Activated naive CD4-positive, alpha-beta T cell treated with anti-CD3 and anti-CD28 coated beads, Interleukin-2, amount 50 U/mL, for 72 hours (primary cell): ENCODE measurements at regions not wholly inside any gene's neighbourhood (a gene's known extent, or its start where the extent isn't known, plus 50 kb on each side); places are given as distances from the start of the nearest gene placed in this dataset.
"Not testable (repeated sequence)": the region's sequence is repeated elsewhere in the genome, so short reads cannot be mapped to it uniquely, and the experiment has no call there.

Experiments used
- ATAC-seq, 2 donors: fragments of 150-1000 bp; cut with Tn5 transposase; 2 replicates each; pipeline ENCODE4 v1.10.0; 2021; ENCODE audit warnings: mild to moderate bottlenecking in 2 of 2, moderate library complexity in 2 of 2
- DNase-seq, 2 donors: peaks; one replicate each; pipeline ENCODE4 v3.0.0; 2021 to 2022; ENCODE audit warnings: low spot score in 2 of 2
- H3K27ac Mint-ChIP-seq, 2 donors: one replicate each; pipeline ENCODE4 v1.8.0; 2022; ENCODE audit warnings: mild to moderate bottlenecking in 2 of 2, mixed read lengths in 2 of 2
- H3K36me3 Mint-ChIP-seq, 2 donors: one replicate each; pipeline ENCODE4 v1.8.0; 2022; ENCODE audit warnings: mixed read lengths in 2 of 2
- H3K9me3 Mint-ChIP-seq, 2 donors: one replicate each; pipeline ENCODE4 v1.8.0; 2022; ENCODE audit warnings: mixed read lengths in 2 of 2

DNA sequence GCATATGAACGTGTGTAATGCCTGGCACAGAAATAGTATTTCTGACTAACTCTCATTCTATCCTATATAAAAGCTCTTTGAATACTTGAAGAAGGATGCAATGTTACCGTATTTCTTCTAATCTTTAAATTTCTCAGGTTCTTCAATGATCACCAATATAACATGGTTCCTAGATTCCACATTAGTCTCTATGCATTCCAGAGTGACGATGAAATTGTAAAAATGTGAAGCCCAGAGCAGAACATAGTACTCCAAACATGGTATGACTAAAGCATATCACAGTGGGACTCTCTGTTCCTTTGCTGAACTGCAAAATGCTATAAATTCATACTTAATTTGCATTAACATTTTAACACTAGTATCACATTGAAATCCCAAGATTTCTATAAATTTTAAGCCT is 877.6 kb upstream of the CHORDC1 start:
- Mint-ChIP-seq H3K27ac (no peak overlapping the region), H3K9me3 (peaks cover 4 to 7% of the 10 kb centered on the region in 2 donors), H3K36me3 (no peaks in the 10 kb centered on the region)
- DNase-seq (no peak), ATAC-seq (no peak)

DNA sequence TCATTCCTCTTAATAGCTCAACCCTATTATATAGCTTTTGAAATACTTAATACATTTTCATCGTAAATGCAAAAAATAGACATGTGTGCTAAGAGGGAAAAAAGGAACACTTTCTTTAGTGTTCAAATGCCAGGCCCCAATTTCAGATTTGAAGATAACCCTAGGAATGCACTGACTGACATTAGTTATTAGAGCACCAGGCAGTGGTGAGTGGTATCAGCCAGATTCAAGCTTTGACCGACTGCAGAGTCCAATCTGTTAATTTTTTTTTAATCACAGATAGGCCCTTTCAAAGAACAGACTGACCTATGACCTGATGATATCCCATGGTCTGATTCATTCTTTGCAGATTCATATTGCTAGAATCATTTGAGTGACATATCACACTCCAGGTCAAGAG is 874.2 kb upstream of the CHORDC1 start:
- DNase-seq (no peak), ATAC-seq (no peak)
- Mint-ChIP-seq H3K36me3 (no peaks in the 10 kb centered on the region), H3K27ac (no peak overlapping the region), H3K9me3 (peaks cover 0 to 4% of the 10 kb centered on the region in 2 donors)

DNA sequence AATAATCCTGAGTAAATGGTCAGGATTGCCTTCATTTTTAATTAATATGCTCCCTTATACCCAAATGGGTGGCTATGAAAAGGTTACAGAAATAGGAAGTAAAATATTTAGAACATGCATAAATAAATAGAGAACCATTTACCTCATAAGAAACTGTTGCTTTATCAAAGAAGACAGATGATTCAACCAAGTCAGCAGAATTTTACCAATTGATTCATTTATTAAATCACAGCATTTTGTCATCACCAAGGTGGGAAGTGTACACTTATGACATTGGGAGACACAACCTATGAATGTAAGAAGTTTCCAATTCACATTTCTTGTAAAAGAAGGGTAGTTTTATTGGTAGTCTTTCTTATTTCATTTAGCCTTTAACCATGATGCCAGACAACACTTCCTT is 870.3 kb upstream of the CHORDC1 start:
- ATAC-seq (no peak), DNase-seq (no peak)
- no peak overlapping the region for H3K27ac Mint-ChIP-seq
- H3K9me3 Mint-ChIP-seq = peaks cover 5 to 7% of the 10 kb centered on the region in 2 donors
- H3K36me3 Mint-ChIP-seq = no peaks in the 10 kb centered on the region

DNA sequence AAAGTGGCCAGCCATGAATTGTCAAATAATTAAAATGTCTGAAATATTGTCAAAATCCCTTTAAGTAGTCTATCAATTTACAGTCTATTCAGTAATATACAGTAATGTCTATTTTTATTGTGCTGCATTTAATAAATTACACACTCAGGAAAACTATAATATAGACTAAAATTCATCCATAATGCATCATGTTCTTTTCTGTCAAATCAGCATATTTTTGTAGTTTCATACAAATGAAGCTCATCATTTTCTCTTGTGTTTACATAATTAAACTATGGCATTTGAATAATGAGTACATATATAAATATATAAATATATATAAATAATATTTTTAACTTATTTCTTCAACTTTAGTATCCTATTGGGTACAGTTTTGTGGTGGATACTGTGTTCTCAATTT is 868.7 kb upstream of the CHORDC1 start:
- ATAC-seq (no peak), DNase-seq (no peak)
- no peak overlapping the region for H3K27ac Mint-ChIP-seq
- peaks cover 7 to 8% of the 10 kb centered on the region in 2 donors for H3K9me3 Mint-ChIP-seq
- no peaks in the 10 kb centered on the region for H3K36me3 Mint-ChIP-seq

DNA sequence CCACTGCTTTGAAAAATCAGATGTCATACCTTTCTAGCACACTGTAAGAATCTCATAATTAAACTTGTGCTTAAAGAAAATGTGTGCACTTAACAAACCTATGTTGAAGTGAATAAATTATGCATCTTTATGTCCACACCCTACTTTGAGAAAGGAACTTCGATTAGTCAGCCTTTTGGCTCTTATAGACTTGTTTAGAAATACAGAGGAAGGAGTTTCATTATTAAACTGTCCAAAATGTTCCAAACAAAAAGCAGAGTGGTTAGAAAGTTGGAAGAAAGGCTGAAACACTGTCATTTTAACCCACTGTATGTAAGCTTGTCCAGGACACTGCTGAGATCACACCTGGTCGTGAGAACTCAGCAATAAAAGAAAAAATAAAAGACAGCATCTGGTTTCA is 863.2 kb upstream of the CHORDC1 start:
- Mint-ChIP-seq H3K9me3 (peaks cover 14 to 26% of the 10 kb centered on the region in 2 donors), H3K36me3 (no peaks in the 10 kb centered on the region), H3K27ac (no peak overlapping the region)
- no peak for ATAC-seq
- no peak for DNase-seq

DNA sequence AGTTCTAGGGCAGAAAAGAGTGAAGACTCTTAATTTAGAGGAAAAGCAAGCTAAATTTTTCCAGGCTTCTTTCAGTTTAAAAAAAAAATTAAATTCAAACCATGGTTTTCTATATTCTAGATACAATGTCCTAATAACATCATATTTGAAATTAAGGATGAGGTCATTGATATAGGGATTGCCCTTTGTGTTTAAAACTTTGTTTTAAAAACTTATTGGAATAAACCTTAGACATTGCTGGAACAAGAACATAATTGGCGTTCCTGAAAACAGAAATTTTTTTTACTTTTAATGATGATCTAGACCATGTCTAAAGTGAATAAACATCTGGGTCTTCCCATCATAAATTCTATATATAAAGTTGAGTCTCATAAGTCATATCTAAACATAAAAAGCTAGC is 859.4 kb upstream of the CHORDC1 start:
- Mint-ChIP-seq H3K9me3 (peaks cover 17 to 22% of the 10 kb centered on the region in 2 donors), H3K27ac (no peak overlapping the region), H3K36me3 (no peaks in the 10 kb centered on the region)
- DNase-seq = no peak
- ATAC-seq = no peak

DNA sequence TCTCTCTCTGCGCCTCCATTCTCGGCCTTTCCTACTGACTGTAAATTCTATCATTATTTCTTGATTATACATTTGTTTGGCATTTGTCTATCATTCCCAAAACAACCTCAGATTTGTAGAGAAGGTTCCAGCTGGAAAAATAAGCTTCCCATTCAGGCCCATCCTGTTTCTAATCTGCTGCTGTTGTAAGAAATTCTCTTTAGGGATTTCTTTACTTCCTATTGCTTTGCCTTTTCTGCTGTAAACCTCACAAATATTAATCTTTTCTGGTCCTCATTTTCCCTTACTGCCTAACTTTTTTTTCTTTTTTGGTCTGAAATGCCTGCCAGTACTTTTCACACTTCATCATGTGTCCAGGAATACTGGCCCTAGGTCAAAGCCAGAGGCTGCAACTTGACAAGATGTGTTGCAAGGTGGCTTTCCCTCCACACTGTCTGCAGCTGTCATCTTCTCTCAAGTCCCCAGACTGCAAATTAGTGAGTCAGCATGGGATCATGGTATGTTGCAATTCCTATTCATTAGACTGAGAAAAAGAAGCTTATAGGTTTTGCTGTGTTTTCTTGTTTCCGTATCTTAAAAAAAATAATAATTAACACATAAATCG is 858.7 kb upstream of the CHORDC1 start:
- DNase-seq (no peak), ATAC-seq (no peak)
- H3K36me3 Mint-ChIP-seq = no peaks in the 10 kb centered on the region
- no peak overlapping the region for H3K27ac Mint-ChIP-seq
- peaks cover 17 to 22% of the 10 kb centered on the region in 2 donors for H3K9me3 Mint-ChIP-seq

DNA sequence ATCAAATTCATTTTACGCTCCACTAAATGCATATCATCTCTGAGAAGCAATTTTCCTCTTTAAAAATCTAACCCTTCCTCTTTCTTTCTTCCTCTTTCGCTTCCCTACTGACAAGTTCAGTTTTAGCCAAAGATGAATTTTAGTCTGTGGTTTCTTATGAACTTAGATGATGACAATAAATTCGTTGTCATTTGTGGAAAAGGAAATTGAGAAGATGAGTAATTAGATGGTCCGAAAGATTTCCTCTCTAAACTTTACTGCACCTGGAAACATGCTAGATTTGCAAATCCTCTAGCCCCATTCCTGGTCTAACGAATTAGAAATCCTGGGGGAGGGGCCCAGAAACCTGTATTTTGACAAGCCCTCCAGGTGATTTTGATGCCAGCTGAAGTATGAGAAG is 855.4 kb upstream of the CHORDC1 start:
- ATAC-seq = no peak
- peaks cover 9 to 15% of the 10 kb centered on the region in 2 donors for H3K9me3 Mint-ChIP-seq
- H3K27ac Mint-ChIP-seq = no peak overlapping the region
- no peak for DNase-seq
- no peaks in the 10 kb centered on the region for H3K36me3 Mint-ChIP-seq

DNA sequence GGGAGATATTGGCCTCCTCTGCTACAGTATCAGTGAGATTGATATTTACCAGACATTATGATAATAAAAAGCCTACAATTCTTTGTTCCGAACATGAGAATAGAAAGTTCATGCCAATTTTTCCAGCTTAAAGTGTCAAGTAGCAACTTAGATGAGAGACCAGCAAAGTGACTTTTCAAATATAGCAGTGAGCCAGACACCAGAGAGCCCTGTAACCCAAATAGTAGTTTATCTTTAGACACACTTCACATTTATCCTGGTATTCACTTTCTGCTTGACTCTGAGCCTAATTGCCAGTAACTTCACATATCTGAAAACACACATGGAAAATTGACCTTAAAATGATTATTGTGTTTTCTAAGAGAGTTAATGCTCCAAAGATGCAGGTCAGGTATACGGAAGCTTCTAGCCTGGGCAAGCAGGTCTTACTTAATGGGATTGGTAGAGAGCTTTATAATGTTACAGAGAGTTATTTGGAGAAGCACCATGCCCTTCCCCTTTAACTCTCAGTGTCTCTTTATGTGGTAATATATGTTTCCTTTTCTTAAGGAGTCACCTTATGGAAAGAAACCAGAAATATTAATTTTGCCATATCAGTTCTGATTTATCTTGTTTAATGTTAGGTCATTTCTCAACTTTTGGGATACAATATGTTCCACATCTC is 852.3 kb upstream of the CHORDC1 start:
- no peak for ATAC-seq
- Mint-ChIP-seq H3K9me3 (peaks cover 11 to 12% of the 10 kb centered on the region in 2 donors), H3K27ac (no peak overlapping the region), H3K36me3 (no peaks in the 10 kb centered on the region)
- no peak for DNase-seq

DNA sequence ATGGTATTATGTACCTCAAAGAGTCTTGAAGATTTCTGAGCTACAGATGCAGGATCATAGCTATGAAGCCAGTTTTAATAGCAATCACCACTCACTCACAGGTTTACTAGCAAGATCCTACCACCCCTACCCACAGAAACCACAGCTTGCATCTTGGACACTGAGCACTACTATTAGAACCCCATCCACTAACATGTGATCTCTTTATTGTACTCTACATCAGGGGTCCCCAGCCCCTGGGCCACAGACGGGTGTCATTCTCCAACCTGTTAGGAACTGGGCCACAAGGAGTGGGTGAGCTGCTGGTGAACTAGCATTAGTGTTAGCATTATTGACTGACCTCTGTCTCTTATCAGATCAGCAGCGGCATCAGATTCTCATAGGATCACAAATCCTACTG is 844.8 kb upstream of the CHORDC1 start:
- no peak overlapping the region for H3K27ac Mint-ChIP-seq
- H3K36me3 Mint-ChIP-seq = peaks cover 0 to 8% of the 10 kb centered on the region in 2 donors
- peaks cover 21% of the 10 kb centered on the region in 2 donors for H3K9me3 Mint-ChIP-seq
- DNase-seq = no peak
- no peak for ATAC-seq

DNA sequence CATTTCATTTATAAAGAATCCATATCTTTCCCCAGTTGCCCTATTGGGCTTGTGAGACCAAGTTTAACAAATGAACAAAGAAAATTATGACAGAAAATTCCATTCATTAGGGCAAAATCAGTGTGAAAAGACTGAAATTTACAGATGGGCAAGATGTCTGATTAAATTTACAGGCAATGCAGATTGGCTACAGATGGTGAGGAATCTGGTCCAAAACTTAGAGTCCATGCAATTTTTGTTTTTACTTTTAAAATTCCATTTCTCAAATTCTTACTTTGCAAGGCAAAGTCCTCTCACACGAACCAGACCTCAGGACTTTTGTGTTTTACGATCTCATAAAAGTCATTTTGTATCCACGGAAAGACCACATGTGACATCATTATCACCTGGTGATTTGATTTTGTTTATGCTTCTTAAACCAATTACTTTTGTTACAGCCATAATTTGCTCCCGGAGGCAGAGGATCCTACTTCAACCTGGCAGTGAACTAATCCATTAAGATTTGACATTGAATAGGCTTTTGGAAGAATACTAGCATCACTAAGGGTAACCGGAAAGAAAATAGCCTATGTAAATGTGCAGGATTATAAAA is 843.7 kb upstream of the CHORDC1 start:
- no peak for ATAC-seq
- DNase-seq = no peak
- peaks cover 18% of the 10 kb centered on the region in 2 donors for H3K9me3 Mint-ChIP-seq
- peaks cover 0 to 8% of the 10 kb centered on the region in 2 donors for H3K36me3 Mint-ChIP-seq
- no peak overlapping the region for H3K27ac Mint-ChIP-seq

DNA sequence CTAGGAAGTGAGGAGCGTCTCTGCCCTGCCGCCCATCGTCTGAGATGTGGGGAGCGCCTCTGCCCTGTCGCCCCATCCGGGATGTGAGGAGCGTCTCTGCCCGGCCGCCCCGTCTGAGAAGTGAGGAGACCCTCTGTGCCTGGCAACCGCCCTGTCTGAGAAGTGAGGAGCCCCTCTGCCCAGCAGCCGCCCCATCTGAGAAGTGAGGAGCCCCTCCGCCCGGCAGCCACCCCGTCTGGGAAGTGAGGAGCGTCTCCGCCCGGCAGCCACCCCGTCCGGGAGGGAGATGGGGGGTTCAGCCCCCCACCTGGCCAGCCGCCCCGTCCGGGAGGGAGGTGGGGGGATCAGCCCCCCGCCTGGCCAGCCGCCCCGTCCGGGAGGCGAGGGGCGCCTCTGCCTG is 840.5 kb upstream of the CHORDC1 start:
- ATAC-seq, DNase-seq, H3K27ac Mint-ChIP-seq: not testable (repeated sequence)
- Mint-ChIP-seq H3K9me3 (peaks cover 27 to 29% of the 10 kb centered on the region in 2 donors), H3K36me3 (peaks cover 0 to 11% of the 10 kb centered on the region in 2 donors)

DNA sequence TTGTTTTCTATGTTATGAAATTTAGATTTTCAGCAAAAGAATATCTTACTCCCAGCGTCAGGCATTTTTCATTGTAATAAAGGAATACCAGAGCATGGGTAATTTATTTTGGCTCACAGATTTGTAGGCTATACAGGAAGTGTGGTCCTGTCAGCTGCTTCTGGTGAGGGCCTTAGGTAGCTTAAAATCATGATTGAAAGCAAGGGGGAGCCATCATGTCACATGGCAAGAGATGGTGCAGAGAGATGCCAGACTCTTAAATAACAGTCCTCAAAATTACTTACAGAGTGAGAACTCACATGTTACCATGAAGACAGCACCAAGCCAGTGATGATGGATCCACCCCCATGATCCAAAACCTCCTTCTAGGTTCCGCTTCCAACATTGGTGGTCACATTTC is 825.0 kb upstream of the CHORDC1 start:
- H3K9me3 Mint-ChIP-seq = peaks cover 0 to 9% of the 10 kb centered on the region in 2 donors
- DNase-seq (no peak), ATAC-seq (no peak)
- H3K36me3 Mint-ChIP-seq = no peaks in the 10 kb centered on the region
- H3K27ac Mint-ChIP-seq = no peak overlapping the region

DNA sequence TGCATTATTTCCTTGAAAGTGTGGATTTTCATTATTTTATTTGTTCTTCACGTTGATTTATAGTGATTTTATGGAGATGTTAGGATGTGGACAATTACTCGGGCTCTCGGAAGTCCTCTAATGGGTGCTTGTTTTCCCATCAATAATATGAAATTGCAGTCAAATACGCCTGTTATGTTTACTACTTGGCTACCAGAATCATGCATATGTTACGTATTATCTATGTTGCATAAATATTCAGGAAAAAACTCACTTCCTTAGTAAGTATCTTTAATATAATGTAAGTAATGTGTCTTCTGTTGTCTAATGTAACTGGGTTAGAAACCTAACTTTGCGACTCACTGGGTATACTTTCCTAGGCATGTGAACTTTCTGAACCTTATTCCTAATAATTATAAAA is 823.4 kb upstream of the CHORDC1 start:
- H3K9me3 Mint-ChIP-seq = peaks cover 2 to 8% of the 10 kb centered on the region in 2 donors
- no peak overlapping the region for H3K27ac Mint-ChIP-seq
- H3K36me3 Mint-ChIP-seq = no peaks in the 10 kb centered on the region

DNA sequence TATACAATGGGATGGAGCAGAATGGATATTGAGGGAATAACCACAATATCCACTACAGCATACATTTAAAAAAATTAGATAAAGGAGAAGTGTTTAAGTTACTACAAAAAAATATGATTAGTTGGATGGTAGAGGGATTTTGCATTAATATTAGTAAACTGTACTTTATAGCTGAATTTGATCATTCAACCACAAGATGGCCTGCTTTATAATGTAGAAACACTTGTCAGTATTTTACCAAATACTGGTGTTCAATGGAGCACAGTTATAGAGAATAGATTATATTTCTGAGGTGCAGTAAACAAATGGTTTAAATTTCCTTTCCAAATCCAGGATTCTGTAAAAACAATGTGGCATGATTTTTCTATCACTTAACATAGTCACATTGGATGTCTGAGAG is 818.8 kb upstream of the CHORDC1 start:
- no peaks in the 10 kb centered on the region for H3K36me3 Mint-ChIP-seq
- no peak for DNase-seq
- H3K27ac Mint-ChIP-seq = no peak overlapping the region
- no peak for ATAC-seq
- peaks cover 11 to 14% of the 10 kb centered on the region in 2 donors for H3K9me3 Mint-ChIP-seq

More for the DNA sequence above, 823.4 kb upstream of the CHORDC1 start:
- DNase-seq = no peak
- ATAC-seq = no peak

DNA sequence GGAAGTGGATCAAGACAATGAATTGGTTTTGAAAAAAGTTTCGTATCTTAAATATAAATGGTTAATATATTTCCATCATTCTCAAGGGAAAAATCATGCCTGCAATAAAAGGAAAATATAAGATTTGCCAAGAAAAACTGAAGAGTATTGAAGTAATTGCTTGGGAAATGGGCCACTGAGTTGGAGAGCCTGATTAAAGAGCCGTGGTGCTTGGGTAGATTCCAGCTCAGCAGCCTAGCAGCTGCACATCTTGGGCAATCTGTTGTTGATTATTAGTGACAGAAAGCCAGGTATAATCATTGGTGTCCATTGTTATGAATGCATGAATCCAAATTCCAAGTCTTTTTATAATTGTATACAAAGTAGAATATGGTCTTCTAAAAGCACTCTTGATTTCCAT is 800.9 kb upstream of the CHORDC1 start:
- H3K36me3 Mint-ChIP-seq = no peaks in the 10 kb centered on the region
- no peak overlapping the region for H3K27ac Mint-ChIP-seq
- H3K9me3 Mint-ChIP-seq = peaks cover 7 to 12% of the 10 kb centered on the region in 2 donors
- DNase-seq (no peak), ATAC-seq (no peak)

DNA sequence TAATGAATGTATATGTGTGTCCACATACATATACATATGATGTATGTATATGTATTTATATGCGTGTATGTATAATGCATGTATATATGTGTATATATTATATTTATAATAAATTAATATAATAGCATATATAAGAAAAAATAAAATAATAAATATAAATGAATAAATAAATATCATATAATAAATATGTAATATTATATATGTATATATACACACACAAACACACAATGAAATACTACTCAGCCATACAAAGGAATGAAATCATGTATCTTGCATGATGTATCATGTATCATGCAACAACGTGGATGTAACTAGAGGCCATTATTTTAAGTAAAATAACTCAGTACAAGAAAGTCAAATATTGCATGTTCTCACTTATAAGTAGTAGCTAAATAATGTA is 788.7 kb upstream of the CHORDC1 start:
- peaks cover 0 to 5% of the 10 kb centered on the region in 2 donors for H3K36me3 Mint-ChIP-seq
- H3K9me3 Mint-ChIP-seq = peaks cover 10 to 19% of the 10 kb centered on the region in 2 donors
- H3K27ac Mint-ChIP-seq = no peak overlapping the region
- DNase-seq (no peak), ATAC-seq (no peak)

DNA sequence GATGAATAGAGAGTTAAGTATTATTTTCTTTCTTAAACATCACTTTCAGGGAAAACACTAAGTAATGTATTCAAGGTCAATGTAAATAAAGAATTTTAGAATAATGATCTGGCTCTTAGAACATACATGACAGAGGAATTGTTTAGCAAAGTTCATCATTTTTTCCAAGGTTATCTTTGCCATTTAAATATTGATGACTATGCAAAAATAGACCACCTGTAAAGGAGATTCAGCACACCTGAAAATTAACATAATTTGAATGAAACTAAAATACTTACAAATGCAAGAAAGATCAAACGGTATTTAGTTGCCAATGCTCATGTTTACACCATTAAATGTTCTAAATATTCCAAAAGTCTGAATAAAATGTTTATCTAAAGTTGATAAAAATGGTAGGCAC is 782.6 kb upstream of the CHORDC1 start:
- Mint-ChIP-seq H3K9me3 (peaks cover 10 to 24% of the 10 kb centered on the region in 2 donors), H3K36me3 (peaks cover 0 to 14% of the 10 kb centered on the region in 2 donors), H3K27ac (no peak overlapping the region)
- no peak for DNase-seq
- ATAC-seq = no peak
